Prostate gland (tissue), 2 donors: ENCODE measurements at regions not wholly inside any gene's neighbourhood (a gene's known extent, or its start where the extent isn't known, plus 50 kb on each side); places are given as distances from the start of the nearest gene placed in this dataset.

Experiments
- POLR2A ChIP-seq: fragments of 450-650 bp; IDR thresholded peaks from one replicate; pipeline ENCODE4 v1.6.1; 2016; ENCODE audit warnings: antibody characterized with exemption, mild to moderate bottlenecking
- TF ChIP-seq, protein P1 (sequence below), 4 experiments: fragments of 200-600 bp in 2 of 4; fragments of 450-650 bp in 2 of 4; sonication (generic) in 2 of 4; IDR thresholded peaks; 1 replicate in 3 of 4; 2 replicates in 1 of 4; pipeline ENCODE4 v1.5.1; 2016 to 2019; ENCODE audit warnings: antibody characterized with exemption in 4 of 4, mild to moderate bottlenecking in 2 of 4, moderate library complexity in 2 of 4

DNA sequence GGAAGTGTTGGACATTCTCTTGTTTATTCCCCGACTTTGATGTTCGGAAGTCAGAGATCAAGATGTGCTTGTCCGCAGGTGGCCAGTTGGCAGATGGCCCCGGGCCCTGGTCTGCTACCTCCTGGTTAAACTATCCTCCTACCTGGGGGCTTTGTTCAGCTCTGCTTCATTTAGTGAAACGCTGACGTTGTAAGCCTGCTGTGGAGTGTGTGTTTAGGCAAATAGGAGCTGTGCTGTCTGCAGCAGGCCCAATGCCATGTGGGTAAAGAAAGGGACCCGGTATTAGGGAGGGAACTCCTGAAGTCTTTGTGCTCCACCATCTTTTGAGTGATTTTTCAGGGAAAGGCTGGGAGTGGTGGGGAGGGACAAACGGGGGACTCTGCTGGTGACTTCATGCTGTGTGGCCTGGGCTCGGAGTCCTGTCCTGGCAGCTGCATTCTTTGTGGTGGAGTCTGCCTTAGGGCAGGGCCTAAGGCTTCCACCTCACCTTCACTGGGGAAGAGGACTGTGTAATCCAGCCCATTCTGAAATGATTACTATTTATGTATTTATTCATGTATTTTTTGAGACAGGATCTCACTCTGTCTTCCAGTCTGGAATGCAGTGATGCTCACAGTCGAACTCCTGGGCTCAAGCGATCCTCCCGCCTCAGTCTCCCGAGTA lies 171.1 kb upstream of the KLF6 start:
- TF ChIP-seq, protein P1, sequence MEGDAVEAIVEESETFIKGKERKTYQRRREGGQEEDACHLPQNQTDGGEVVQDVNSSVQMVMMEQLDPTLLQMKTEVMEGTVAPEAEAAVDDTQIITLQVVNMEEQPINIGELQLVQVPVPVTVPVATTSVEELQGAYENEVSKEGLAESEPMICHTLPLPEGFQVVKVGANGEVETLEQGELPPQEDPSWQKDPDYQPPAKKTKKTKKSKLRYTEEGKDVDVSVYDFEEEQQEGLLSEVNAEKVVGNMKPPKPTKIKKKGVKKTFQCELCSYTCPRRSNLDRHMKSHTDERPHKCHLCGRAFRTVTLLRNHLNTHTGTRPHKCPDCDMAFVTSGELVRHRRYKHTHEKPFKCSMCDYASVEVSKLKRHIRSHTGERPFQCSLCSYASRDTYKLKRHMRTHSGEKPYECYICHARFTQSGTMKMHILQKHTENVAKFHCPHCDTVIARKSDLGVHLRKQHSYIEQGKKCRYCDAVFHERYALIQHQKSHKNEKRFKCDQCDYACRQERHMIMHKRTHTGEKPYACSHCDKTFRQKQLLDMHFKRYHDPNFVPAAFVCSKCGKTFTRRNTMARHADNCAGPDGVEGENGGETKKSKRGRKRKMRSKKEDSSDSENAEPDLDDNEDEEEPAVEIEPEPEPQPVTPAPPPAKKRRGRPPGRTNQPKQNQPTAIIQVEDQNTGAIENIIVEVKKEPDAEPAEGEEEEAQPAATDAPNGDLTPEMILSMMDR (IDR thresholded peaks at IDR 0.05): no peak
- TF ChIP-seq POLR2A: no peak
